K562 (cell line): ENCODE measurements at regions not wholly inside any gene's neighbourhood (a gene's known extent, or its start where the extent isn't known, plus 50 kb on each side); places are given as distances from the start of the nearest gene placed in this dataset.

Experiments
- ATAC-seq: fragments of 200-7000 bp; cut with Tn5 transposase; 3 replicates; pipeline ENCODE4 v1.9.1; 2020; ENCODE audit warnings: moderate library complexity
- BruUV-seq: library from RNA; stranded (reverse); fragments of 400-500 nt; replicated peaks from 2 replicates; lab custom pipeline; 2021; lab: Mats Ljungman, UMichigan
- CTCF ChIA-PET: fragments of 300-600 bp; formaldehyde crosslinking; extraction: SDS; loops from one replicate; lab custom pipeline; 2021; ENCODE audit warnings: low intra/inter-chr PET ratio; lab: Yijun Ruan, JAX
- POLR2A ChIA-PET: fragments of 300-600, 350-650 bp; sonication (Branson Sonifier 250); formaldehyde crosslinking; extraction: SDS; loops from one replicate; lab custom pipeline; 2021; ENCODE audit warnings: antibody characterized with exemption, inconsistent platforms; lab: Yijun Ruan, JAX
- DNase-seq, 4 experiments: peaks; one replicate each; pipeline versions ENCODE4 v3.0.0 to v3.0.0-alpha.2; 2011 to 2018; ENCODE audit warnings: low spot score in 3 of 4, mixed read lengths in 3 of 4; ENCODE audit errors: extremely low read depth in 1 of 4
- FAIRE-seq: peaks from 2 replicates; lab custom pipeline; 2011; peaks lifted over from hg19 to GRCh38; lab: Jason Lieb, UNC
- H2AFZ ChIP-seq: 2 replicates; pipeline ENCODE4 v1.6.0; 2011; ENCODE audit warnings: low read depth, low read length, control low read depth, inconsistent platforms
- H3K27ac ChIP-seq: fragments of 200-600 bp; 3 replicates; pipeline ENCODE4 v1.8.0; 2011; ENCODE audit warnings: low read depth, mild to moderate bottlenecking, control low read depth, inconsistent platforms, low read length, moderate library complexity, mixed read lengths; ENCODE audit errors: extremely low read depth
- H3K27me3 ChIP-seq, 2 experiments: fragments of 300-600 bp in 1 of 2; 2 replicates in 1 of 2; 3 replicates in 1 of 2; pipeline versions ENCODE4 v1.6.0 to v1.8.0; 2011; ENCODE audit warnings: inconsistent platforms in 2 of 2, low read length in 2 of 2, mild to moderate bottlenecking in 1 of 2, mixed read lengths in 1 of 2, moderate library complexity in 1 of 2; ENCODE audit not compliant: control insufficient read depth in 2 of 2, insufficient read depth in 2 of 2
- H3K36me3 ChIP-seq: fragments of 300-600 bp; 3 replicates; pipeline ENCODE4 v1.8.0; 2011; ENCODE audit warnings: mild to moderate bottlenecking, low read length, inconsistent platforms; ENCODE audit not compliant: control insufficient read depth, insufficient read depth
- H3K4me1 ChIP-seq, 2 experiments: fragments of 200-600 bp in 1 of 2; replicated peaks in 1 of 2; 2 replicates in 1 of 2; 3 replicates in 1 of 2; pipeline versions ENCODE4 v1.5.1 to v1.8.0; 2011; ENCODE audit warnings: inconsistent platforms in 2 of 2, low read length in 2 of 2, mild to moderate bottlenecking in 1 of 2, mixed read lengths in 1 of 2, moderate library complexity in 1 of 2; ENCODE audit not compliant: control insufficient read depth in 2 of 2, insufficient read depth in 2 of 2
- H3K4me2 ChIP-seq: 2 replicates; pipeline ENCODE4 v1.6.1; 2011; ENCODE audit warnings: low read length, control low read depth, inconsistent platforms, mixed read lengths; ENCODE audit not compliant: insufficient read depth
- H3K4me3 ChIP-seq: fragments of 200-600 bp; sonication (generic), shearing (Covaris generic); 2 replicates; pipeline ENCODE4 v1.5.1; 2016; ENCODE audit warnings: control low read depth, inconsistent platforms
- H3K79me2 ChIP-seq: fragments of 200-600 bp; 3 replicates; pipeline ENCODE4 v1.8.0; 2011; ENCODE audit warnings: low read length, inconsistent platforms; ENCODE audit not compliant: control insufficient read depth, insufficient read depth
- H3K9ac ChIP-seq, 2 experiments: 2 replicates each; pipeline versions ENCODE4 v1.6.0 to v1.6.1; 2011; ENCODE audit warnings: low read depth in 2 of 2, low read length in 2 of 2, control low read depth in 1 of 2, inconsistent platforms in 1 of 2, mild to moderate bottlenecking in 1 of 2, mixed read lengths in 1 of 2; ENCODE audit not compliant: insufficient read depth in 1 of 2
- H3K9me1 ChIP-seq: one replicate; pipeline ENCODE4 v1.6.0; 2011; ENCODE audit warnings: inconsistent platforms, mild to moderate bottlenecking, low read length, moderate library complexity; ENCODE audit not compliant: control insufficient read depth, insufficient read depth
- H3K9me3 ChIP-seq: replicated peaks from 2 replicates; pipeline ENCODE4 v1.5.1; 2011; ENCODE audit warnings: low read depth, low read length, inconsistent platforms; ENCODE audit not compliant: control insufficient read depth, insufficient read depth
- H4K20me1 ChIP-seq: replicated peaks from 2 replicates; pipeline ENCODE4 v1.6.1; 2011; ENCODE audit warnings: low read length, inconsistent platforms, mixed read lengths; ENCODE audit not compliant: control insufficient read depth, insufficient read depth
- BRF1 ChIP-seq: IDR thresholded peaks from 3 replicates; pipeline ENCODE4 v1.6.1; 2011; ENCODE audit warnings: borderline replicate concordance, mild to moderate bottlenecking; ENCODE audit not compliant: insufficient read length; ENCODE audit errors: extremely low read depth
- CHCHD3 ChIP-seq: fragments of 250-450 bp; sonication (Bioruptor Pico); IDR thresholded peaks from 2 replicates; pipeline ENCODE4 v2.1.2; 2022; ENCODE audit warnings: mild to moderate bottlenecking
- HNRNPUL1 ChIP-seq: fragments of 200-400 bp; formaldehyde crosslinking; IDR thresholded peaks from 2 replicates; pipeline ENCODE4 v1.6.1; 2017; ENCODE audit warnings: low read length
- MAFK ChIP-seq: IDR thresholded peaks from 2 replicates; pipeline ENCODE4 v1.6.1; 2011; ENCODE audit warnings: low read length, improper control_type of control experiment
- PHF8 ChIP-seq: fragments of 200-600 bp; sonication (generic); IDR thresholded peaks from 2 replicates; pipeline ENCODE4 v1.6.1; 2012; ENCODE audit warnings: mixed run types, mild to moderate bottlenecking, inconsistent platforms, low read length, moderate library complexity, borderline replicate concordance
- RBM22 ChIP-seq: fragments of 200-400 bp; formaldehyde crosslinking; IDR thresholded peaks from 2 replicates; pipeline ENCODE4 v1.6.1; 2018; ENCODE audit warnings: low read length, low read depth; ENCODE audit not compliant: poor library complexity, severe bottlenecking
- RCOR1 ChIP-seq, 2 experiments: IDR thresholded peaks; 2 replicates each; pipeline ENCODE4 v1.6.1; 2012; ENCODE audit warnings: low read depth in 2 of 2, low read length in 2 of 2, borderline replicate concordance in 1 of 2, improper control_type of control experiment in 1 of 2
- SMARCA5 ChIP-seq: fragments of 450-650 bp; IDR thresholded peaks from 2 replicates; pipeline ENCODE4 v1.6.1; 2016
- ZFP1 ChIP-seq: fragments of 450-650 bp; formaldehyde crosslinking; IDR thresholded peaks from 2 replicates; pipeline ENCODE4 v1.4.0; 2020; ENCODE audit warnings: mild to moderate bottlenecking, mixed read lengths
- ZNF695 ChIP-seq: fragments of 450-650 bp; formaldehyde crosslinking; IDR thresholded peaks from 2 replicates; pipeline ENCODE4 v1.4.0; 2020; ENCODE audit warnings: mild to moderate bottlenecking, moderate library complexity
- WGBS: fragments of 100-300 bp; shearing (Covaris generic); methylation state at CpG from one replicate; pipeline ENCODE4 v1.1.6; 2016; ENCODE audit warnings: low coverage, mixed read lengths; ENCODE audit not compliant: insufficient coverage; ENCODE audit errors: missing lambda C conversion rate; 5-methylcytosine and 5-hydroxymethylcytosine counted together
- in situ Hi-C: fragments of 300-500 bp; cut with MboI; formaldehyde crosslinking; loops from 4 replicates; pipeline ENCODE4 v1.15.0; 2018; ENCODE audit warnings: inconsistent platforms, mixed read lengths
- intact Hi-C: fragments of 100-400 bp; cut with micrococcal nuclease; formaldehyde crosslinking; loops from 2 replicates; pipeline ENCODE4 v1.14.2; 2022
- TF ChIP-seq, protein P1 (sequence below): fragments of 450-650 bp; conservative IDR thresholded peaks from 2 replicates; pipeline ENCODE4 v1.6.1; 2016; ENCODE audit warnings: missing genetic modification characterization, low read depth, mild to moderate bottlenecking, missing compliant biosample characterization, moderate library complexity
- TF ChIP-seq, protein P2 (sequence below): sonication (generic); formaldehyde crosslinking; IDR thresholded peaks from 2 replicates; pipeline ENCODE4 v1.8.1; 2023; ENCODE audit warnings: mild to moderate bottlenecking, missing genetic modification reagents, moderate library complexity

DNA sequence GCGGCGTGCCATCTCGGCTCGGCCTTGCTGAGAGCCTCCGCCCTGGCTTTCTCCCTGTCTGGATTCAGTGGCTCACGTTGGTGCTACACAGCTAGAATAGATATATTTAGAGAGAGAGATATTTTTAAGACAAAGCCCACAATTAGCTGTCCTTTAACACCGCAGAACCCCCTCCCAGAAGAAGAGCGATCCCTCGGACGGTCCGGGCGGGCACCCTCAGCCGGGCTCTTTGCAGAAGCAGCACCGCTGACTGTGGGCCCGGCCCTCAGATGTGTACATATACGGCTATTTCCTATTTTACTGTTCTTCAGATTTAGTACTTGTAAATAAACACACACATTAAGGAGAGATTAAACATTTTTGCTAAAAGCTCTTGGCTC, 54.1 kb downstream of the PLXNA1 start:
- Histone ChIP-seq H4K20me1 (peaks cover 5% of the 10 kb centered on the region; the same call in 1 of the 2 replicates), H3K4me1 (peaks cover 0 to 32% of the 10 kb centered on the region in 2 experiments; a peak in 3 of 5 replicates), H3K27ac (no peak overlapping the region), H3K4me2 (no peak overlapping the region), H3K9ac (no peak overlapping the region), H3K27me3 (peaks cover 0 to 22% of the 10 kb centered on the region in 2 experiments; a peak in 2 of 5 replicates), H3K79me2 (no peaks in the 10 kb centered on the region), H3K36me3 (peaks cover 11% of the 10 kb centered on the region; the same call in 1 of the 3 replicates), H2AFZ (no peak overlapping the region), H3K9me3 (no peaks in the 10 kb centered on the region), H3K4me3 (no peak overlapping the region), H3K9me1 (no peaks in the 10 kb centered on the region)
- no TSS peak for BruUV-seq
- no peak; the same call in 2 of the 3 replicates for ATAC-seq
- no peak for DNase-seq
- ChIA-PET POLR2A (interaction anchor here (0.7 to 1.5 kb wide), 3 partner anchors 9 to 280 kb away, joined by 3 to 5 read pairs (median 3); no protein-coding TSS in a partner anchor), CTCF (no interaction called here)
- FAIRE-seq = no peak
- intact Hi-C loops (no loop called here), in situ Hi-C loops (no loop called here)
- TF ChIP-seq BRF1 = no peak
- TF ChIP-seq ZFP1 (CRISPR knock-in tag) = no peak
- no peak for TF ChIP-seq SMARCA5
- TF ChIP-seq, protein P1, sequence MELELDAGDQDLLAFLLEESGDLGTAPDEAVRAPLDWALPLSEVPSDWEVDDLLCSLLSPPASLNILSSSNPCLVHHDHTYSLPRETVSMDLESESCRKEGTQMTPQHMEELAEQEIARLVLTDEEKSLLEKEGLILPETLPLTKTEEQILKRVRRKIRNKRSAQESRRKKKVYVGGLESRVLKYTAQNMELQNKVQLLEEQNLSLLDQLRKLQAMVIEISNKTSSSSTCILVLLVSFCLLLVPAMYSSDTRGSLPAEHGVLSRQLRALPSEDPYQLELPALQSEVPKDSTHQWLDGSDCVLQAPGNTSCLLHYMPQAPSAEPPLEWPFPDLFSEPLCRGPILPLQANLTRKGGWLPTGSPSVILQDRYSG (tag) = no peak
- no peak for TF ChIP-seq PHF8
- TF ChIP-seq, protein P2, sequence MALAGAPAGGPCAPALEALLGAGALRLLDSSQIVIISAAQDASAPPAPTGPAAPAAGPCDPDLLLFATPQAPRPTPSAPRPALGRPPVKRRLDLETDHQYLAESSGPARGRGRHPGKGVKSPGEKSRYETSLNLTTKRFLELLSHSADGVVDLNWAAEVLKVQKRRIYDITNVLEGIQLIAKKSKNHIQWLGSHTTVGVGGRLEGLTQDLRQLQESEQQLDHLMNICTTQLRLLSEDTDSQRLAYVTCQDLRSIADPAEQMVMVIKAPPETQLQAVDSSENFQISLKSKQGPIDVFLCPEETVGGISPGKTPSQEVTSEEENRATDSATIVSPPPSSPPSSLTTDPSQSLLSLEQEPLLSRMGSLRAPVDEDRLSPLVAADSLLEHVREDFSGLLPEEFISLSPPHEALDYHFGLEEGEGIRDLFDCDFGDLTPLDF (CRISPR knock-in tag) = no peak
- no peak for TF ChIP-seq ZNF695 (CRISPR knock-in tag)
- no peak for TF ChIP-seq RCOR1 (IDR thresholded peaks at IDR 0.05; ENCODE audit: borderline replicate concordance in 1 of 2, low read depth in 2 of 2, low read length in 2 of 2)
- no peak for TF ChIP-seq CHCHD3 (CRISPR knock-in tag)
- no peak for TF ChIP-seq RBM22
- TF ChIP-seq HNRNPUL1 = no peak
- no peak for TF ChIP-seq MAFK
- WGBS = 71% methylated on average over 3 of the region's 16 CpGs
